ENCODE measurements at regions not wholly inside any gene's neighbourhood (a gene's known extent, or its start where the extent isn't known, plus 50 kb on each side); places are given as distances from the start of the nearest gene placed in this dataset.

DNA sequence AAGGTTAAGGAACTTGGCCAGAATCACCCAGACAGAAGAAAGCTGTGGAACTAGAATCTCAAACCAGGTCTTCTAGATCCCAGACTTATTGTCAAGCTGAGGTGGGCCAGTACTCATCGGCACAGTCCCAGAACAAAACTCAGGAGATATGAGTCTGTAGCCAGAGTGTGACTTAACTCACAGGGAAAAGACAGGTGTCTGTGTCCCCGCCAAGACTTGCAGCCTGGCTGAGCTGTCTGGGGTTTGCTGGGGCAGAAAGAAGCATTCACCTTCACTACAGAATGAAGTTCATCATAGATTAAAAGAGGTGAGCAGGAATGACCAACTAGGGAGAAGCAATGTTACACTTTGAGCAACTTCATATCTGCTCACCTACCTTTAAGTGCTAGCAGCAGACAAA is 257.2 kb downstream of the FOXO1 start (continued):
- TF ChIP-seq, protein P1, sequence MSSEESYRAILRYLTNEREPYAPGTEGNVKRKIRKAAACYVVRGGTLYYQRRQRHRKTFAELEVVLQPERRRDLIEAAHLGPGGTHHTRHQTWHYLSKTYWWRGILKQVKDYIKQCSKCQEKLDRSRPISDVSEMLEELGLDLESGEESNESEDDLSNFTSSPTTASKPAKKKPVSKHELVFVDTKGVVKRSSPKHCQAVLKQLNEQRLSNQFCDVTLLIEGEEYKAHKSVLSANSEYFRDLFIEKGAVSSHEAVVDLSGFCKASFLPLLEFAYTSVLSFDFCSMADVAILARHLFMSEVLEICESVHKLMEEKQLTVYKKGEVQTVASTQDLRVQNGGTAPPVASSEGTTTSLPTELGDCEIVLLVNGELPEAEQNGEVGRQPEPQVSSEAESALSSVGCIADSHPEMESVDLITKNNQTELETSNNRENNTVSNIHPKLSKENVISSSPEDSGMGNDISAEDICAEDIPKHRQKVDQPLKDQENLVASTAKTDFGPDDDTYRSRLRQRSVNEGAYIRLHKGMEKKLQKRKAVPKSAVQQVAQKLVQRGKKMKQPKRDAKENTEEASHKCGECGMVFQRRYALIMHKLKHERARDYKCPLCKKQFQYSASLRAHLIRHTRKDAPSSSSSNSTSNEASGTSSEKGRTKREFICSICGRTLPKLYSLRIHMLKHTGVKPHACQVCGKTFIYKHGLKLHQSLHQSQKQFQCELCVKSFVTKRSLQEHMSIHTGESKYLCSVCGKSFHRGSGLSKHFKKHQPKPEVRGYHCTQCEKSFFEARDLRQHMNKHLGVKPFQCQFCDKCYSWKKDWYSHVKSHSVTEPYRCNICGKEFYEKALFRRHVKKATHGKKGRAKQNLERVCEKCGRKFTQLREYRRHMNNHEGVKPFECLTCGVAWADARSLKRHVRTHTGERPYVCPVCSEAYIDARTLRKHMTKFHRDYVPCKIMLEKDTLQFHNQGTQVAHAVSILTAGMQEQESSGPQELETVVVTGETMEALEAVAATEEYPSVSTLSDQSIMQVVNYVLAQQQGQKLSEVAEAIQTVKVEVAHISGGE (tag by site-specific recombination; conservative IDR thresholded peaks at IDR 0.05; ENCODE audit: low read depth) = no peak
- TF ChIP-seq, protein P2, sequence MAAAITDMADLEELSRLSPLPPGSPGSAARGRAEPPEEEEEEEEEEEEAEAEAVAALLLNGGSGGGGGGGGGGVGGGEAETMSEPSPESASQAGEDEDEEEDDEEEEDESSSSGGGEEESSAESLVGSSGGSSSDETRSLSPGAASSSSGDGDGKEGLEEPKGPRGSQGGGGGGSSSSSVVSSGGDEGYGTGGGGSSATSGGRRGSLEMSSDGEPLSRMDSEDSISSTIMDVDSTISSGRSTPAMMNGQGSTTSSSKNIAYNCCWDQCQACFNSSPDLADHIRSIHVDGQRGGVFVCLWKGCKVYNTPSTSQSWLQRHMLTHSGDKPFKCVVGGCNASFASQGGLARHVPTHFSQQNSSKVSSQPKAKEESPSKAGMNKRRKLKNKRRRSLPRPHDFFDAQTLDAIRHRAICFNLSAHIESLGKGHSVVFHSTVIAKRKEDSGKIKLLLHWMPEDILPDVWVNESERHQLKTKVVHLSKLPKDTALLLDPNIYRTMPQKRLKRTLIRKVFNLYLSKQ (tag by site-specific recombination; IDR thresholded peaks at IDR 0.05; ENCODE audit: borderline replicate concordance) = no peak
- TF ChIP-seq ZNF23 (tag by site-specific recombination; IDR thresholded peaks at IDR 0.05; ENCODE audit: borderline replicate concordance) (no peak), ZNF560 (tag by site-specific recombination; IDR thresholded peaks at IDR 0.05; ENCODE audit: borderline replicate concordance) (no peak), MYNN (tag by site-specific recombination; IDR thresholded peaks at IDR 0.05; ENCODE audit: borderline replicate concordance) (no peak)
- TF ChIP-seq, protein P3, sequence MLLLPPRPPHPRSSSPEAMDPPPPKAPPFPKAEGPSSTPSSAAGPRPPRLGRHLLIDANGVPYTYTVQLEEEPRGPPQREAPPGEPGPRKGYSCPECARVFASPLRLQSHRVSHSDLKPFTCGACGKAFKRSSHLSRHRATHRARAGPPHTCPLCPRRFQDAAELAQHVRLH (tag by site-specific recombination; IDR thresholded peaks at IDR 0.05) = no peak

DNA sequence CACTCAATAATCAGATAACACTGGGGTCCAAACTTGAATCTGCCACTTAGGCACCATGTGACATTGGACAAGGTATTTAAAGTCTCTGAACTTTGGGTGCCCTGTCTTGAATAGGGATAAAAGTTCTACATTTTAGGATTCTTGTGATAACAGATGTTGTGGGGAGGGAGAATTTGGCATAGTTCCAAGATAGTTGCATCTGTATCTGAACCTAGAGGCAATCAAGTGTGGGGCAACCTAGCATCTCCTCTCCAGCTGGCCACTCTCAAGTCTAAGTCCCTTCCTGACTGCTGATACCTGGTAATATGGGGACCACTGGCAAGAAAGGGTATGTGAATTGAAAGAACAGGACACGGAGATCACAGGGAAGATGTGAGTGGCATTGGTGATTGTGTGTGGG is 256.1 kb downstream of the FOXO1 start:
- no peak for TF ChIP-seq ZNF37A (tag by site-specific recombination; IDR thresholded peaks at IDR 0.05)
- TF ChIP-seq ZNF350 (tag by site-specific recombination; IDR thresholded peaks at IDR 0.05) = no peak
- TF ChIP-seq ZNF169 (tag by site-specific recombination; IDR thresholded peaks at IDR 0.05) = no peak
- TF ChIP-seq, protein P4, sequence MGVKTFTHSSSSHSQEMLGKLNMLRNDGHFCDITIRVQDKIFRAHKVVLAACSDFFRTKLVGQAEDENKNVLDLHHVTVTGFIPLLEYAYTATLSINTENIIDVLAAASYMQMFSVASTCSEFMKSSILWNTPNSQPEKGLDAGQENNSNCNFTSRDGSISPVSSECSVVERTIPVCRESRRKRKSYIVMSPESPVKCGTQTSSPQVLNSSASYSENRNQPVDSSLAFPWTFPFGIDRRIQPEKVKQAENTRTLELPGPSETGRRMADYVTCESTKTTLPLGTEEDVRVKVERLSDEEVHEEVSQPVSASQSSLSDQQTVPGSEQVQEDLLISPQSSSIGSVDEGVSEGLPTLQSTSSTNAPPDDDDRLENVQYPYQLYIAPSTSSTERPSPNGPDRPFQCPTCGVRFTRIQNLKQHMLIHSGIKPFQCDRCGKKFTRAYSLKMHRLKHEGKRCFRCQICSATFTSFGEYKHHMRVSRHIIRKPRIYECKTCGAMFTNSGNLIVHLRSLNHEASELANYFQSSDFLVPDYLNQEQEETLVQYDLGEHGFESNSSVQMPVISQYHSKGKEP (tag by site-specific recombination; IDR thresholded peaks at IDR 0.05) = no peak
- TF ChIP-seq ZNF121 (tag by site-specific recombination; IDR thresholded peaks at IDR 0.05) = no peak

DNA sequence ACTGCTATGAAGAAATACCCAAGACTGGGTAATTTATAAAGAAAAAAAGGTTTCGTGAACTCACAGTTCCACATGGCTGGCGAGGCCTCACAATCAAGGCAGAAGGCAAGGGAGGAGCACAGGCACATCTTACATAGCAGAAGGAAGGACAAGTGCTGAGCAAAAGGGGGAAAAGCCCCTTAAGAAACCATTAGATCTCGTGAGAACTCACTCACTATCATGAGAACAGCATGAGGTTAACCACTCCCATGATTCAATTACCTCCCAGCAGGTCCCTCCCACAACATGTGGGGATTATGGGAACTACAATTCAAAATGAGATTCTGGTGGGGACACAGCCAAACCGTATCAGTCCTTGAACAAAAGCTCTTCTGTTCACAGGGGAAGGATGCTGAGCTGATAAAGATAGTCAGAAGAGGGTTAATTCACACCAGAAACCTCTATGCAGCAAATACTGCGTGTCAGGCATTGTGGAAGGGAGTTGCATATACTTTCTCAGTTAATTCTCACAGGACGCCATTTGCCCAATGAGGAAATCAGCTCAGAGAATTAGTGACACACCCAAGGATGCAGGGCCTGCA is 246.2 kb downstream of the FOXO1 start:
- CTCF ChIA-PET = interaction anchor here (1.6 kb wide), 1 partner anchor 12 kb away, joined by 6 read pairs; no protein-coding TSS in a partner anchor
- POLR2A ChIA-PET = no interaction called here
- Histone ChIP-seq H3K9me3 (ENCODE audit: control insufficient read depth, insufficient read depth, low read depth, low read length) (no peaks in the 10 kb centered on the region), H3K36me3 (ENCODE audit: control insufficient read depth in 2 of 2, insufficient read depth in 1 of 2, low read length in 2 of 2) (no peaks in the 10 kb centered on the region), H3K4me1 (ENCODE audit: control insufficient read depth, insufficient read depth, low read length) (no peaks in the 10 kb centered on the region), H3K4me3 (ENCODE audit: low read depth, low read length) (no peak overlapping the region), H3K27ac (ENCODE audit: extremely low read depth, low read depth, low read length) (no peak overlapping the region)
- TF ChIP-seq ZNF621 (tag by site-specific recombination; IDR thresholded peaks at IDR 0.05) = no peak
- no peak for TF ChIP-seq ZBTB8A (tag by site-specific recombination; IDR thresholded peaks at IDR 0.05)
- no peak for TF ChIP-seq SP7 (tag by site-specific recombination; IDR thresholded peaks at IDR 0.05)
- TF ChIP-seq ZNF555 (tag by site-specific recombination; conservative IDR thresholded peaks at IDR 0.05) = no peak
- TF ChIP-seq, protein P5, sequence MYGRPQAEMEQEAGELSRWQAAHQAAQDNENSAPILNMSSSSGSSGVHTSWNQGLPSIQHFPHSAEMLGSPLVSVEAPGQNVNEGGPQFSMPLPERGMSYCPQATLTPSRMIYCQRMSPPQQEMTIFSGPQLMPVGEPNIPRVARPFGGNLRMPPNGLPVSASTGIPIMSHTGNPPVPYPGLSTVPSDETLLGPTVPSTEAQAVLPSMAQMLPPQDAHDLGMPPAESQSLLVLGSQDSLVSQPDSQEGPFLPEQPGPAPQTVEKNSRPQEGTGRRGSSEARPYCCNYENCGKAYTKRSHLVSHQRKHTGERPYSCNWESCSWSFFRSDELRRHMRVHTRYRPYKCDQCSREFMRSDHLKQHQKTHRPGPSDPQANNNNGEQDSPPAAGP (tag by site-specific recombination; IDR thresholded peaks at IDR 0.05) = no peak
- TF ChIP-seq WT1 (tag by site-specific recombination; IDR thresholded peaks at IDR 0.05) = no peak
- no peak for TF ChIP-seq ZNF341 (tag by site-specific recombination; IDR thresholded peaks at IDR 0.05; ENCODE audit: low read depth)
- no peak for TF ChIP-seq ZNF529 (tag by site-specific recombination; IDR thresholded peaks at IDR 0.05; ENCODE audit: insufficient replicate concordance)
- TF ChIP-seq ZNF600 (tag by site-specific recombination; IDR thresholded peaks at IDR 0.05) = no peak
- TF ChIP-seq, protein P6, sequence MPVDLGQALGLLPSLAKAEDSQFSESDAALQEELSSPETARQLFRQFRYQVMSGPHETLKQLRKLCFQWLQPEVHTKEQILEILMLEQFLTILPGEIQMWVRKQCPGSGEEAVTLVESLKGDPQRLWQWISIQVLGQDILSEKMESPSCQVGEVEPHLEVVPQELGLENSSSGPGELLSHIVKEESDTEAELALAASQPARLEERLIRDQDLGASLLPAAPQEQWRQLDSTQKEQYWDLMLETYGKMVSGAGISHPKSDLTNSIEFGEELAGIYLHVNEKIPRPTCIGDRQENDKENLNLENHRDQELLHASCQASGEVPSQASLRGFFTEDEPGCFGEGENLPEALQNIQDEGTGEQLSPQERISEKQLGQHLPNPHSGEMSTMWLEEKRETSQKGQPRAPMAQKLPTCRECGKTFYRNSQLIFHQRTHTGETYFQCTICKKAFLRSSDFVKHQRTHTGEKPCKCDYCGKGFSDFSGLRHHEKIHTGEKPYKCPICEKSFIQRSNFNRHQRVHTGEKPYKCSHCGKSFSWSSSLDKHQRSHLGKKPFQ (tag by site-specific recombination; IDR thresholded peaks at IDR 0.05) = no peak
- no peak for TF ChIP-seq ZNF174 (tag by site-specific recombination; IDR thresholded peaks at IDR 0.05)

More for the DNA sequence above, 256.1 kb downstream of the FOXO1 start:
- ChIA-PET POLR2A (no interaction called here), CTCF (no interaction called here)
- no peak overlapping the region for H3K4me3 ChIP-seq (ENCODE audit: low read depth, low read length)
- no peaks in the 10 kb centered on the region for H3K36me3 ChIP-seq (ENCODE audit: control insufficient read depth in 2 of 2, insufficient read depth in 1 of 2, low read length in 2 of 2)
- H3K4me1 ChIP-seq (ENCODE audit: control insufficient read depth, insufficient read depth, low read length) = no peaks in the 10 kb centered on the region
- H3K9me3 ChIP-seq (ENCODE audit: control insufficient read depth, insufficient read depth, low read depth, low read length) = no peaks in the 10 kb centered on the region
- H3K27ac ChIP-seq (ENCODE audit: extremely low read depth, low read depth, low read length) = no peak overlapping the region
